ENCODE measurements at regions not wholly inside any gene's neighbourhood (a gene's known extent, or its start where the extent isn't known, plus 50 kb on each side); places are given as distances from the start of the nearest gene placed in this dataset.
"Not testable (repeated sequence)": the region's sequence is repeated elsewhere in the genome, so short reads cannot be mapped to it uniquely, and the experiment has no call there.

GRCh38 chr9:3647652-3648051 is 121.9 kb upstream of the RFX3 start:
- POLR2A ChIA-PET: no interaction called here
- no peaks in the 10 kb centered on the region for H3K9me3 ChIP-seq (ENCODE audit: control insufficient read depth, insufficient read depth, low read length)
- DNase-seq (ENCODE audit: low read depth, low spot score): no peak
- no peak overlapping the region for H3K4me3 ChIP-seq (ENCODE audit: low read depth, low read length)
- no peaks in the 10 kb centered on the region for H3K27me3 ChIP-seq (ENCODE audit: control insufficient read depth, insufficient read depth, low read length)
- TF ChIP-seq CTCF (IDR thresholded peaks at IDR 0.05; ENCODE audit: low read depth, low read length): no peak
- H3K27ac ChIP-seq (ENCODE audit: low read depth, low read length): no peak overlapping the region
- CTCF ChIA-PET: interaction anchor here (0.7 kb wide), 1 partner anchor 103 kb away, joined by 5 read pairs; no protein-coding TSS in a partner anchor

GRCh38 chr9:3646226-3646625 is 120.4 kb upstream of the RFX3 start:
- ChIA-PET CTCF (no interaction called here), POLR2A (no interaction called here)
- Histone ChIP-seq H3K27ac (ENCODE audit: low read depth, low read length) (no peak overlapping the region), H3K9me3 (ENCODE audit: control insufficient read depth, insufficient read depth, low read length) (no peaks in the 10 kb centered on the region), H3K4me3 (ENCODE audit: low read depth, low read length) (no peak overlapping the region), H3K27me3 (ENCODE audit: control insufficient read depth, insufficient read depth, low read length) (no peaks in the 10 kb centered on the region)
- DNase-seq (ENCODE audit: low read depth, low spot score): no peak
- no peak for TF ChIP-seq CTCF (IDR thresholded peaks at IDR 0.05; ENCODE audit: low read depth, low read length)

GRCh38 chr9:3642075-3642474 is 116.3 kb upstream of the RFX3 start:
- CTCF ChIA-PET; H3K9me3 ChIP-seq (ENCODE audit: control insufficient read depth, insufficient read depth, low read length); POLR2A ChIA-PET; DNase-seq (ENCODE audit: low read depth, low spot score); H3K27ac ChIP-seq (ENCODE audit: low read depth, low read length); H3K27me3 ChIP-seq (ENCODE audit: control insufficient read depth, insufficient read depth, low read length); H3K4me3 ChIP-seq (ENCODE audit: low read depth, low read length): not testable (repeated sequence)

- POLR2A ChIA-PET: no interaction called here
- Histone ChIP-seq H3K27me3 (ENCODE audit: control insufficient read depth, insufficient read depth, low read length) (no peaks in the 10 kb centered on the region), H3K4me3 (ENCODE audit: low read depth, low read length) (no peak overlapping the region), H3K9me3 (ENCODE audit: control insufficient read depth, insufficient read depth, low read length) (no peaks in the 10 kb centered on the region), H3K27ac (ENCODE audit: low read depth, low read length) (no peak overlapping the region)
- CTCF ChIA-PET: no interaction called here
- TF ChIP-seq CTCF (IDR thresholded peaks at IDR 0.05; ENCODE audit: low read depth, low read length): no peak
- no peak for DNase-seq (ENCODE audit: low read depth, low spot score)
Observed at GRCh38 chr9:3629495-3629894, 103.7 kb upstream of the RFX3 start.

GRCh38 chr9:3628239-3628638 is 102.4 kb upstream of the RFX3 start:
- no peak for TF ChIP-seq CTCF (IDR thresholded peaks at IDR 0.05; ENCODE audit: low read depth, low read length)
- Histone ChIP-seq H3K9me3 (ENCODE audit: control insufficient read depth, insufficient read depth, low read length) (no peaks in the 10 kb centered on the region), H3K4me3 (ENCODE audit: low read depth, low read length) (no peak overlapping the region), H3K27me3 (ENCODE audit: control insufficient read depth, insufficient read depth, low read length) (no peaks in the 10 kb centered on the region), H3K27ac (ENCODE audit: low read depth, low read length) (no peak overlapping the region)
- no peak for DNase-seq (ENCODE audit: low read depth, low spot score)
- ChIA-PET CTCF (no interaction called here), POLR2A (no interaction called here)

- H3K9me3 ChIP-seq (ENCODE audit: control insufficient read depth, insufficient read depth, low read length): no peaks in the 10 kb centered on the region
- CTCF ChIA-PET: interaction anchor here (0.5 kb wide), 1 partner anchor 821 kb away, joined by 3 read pairs; no protein-coding TSS in a partner anchor
- POLR2A ChIA-PET: no interaction called here
- H3K27me3 ChIP-seq (ENCODE audit: control insufficient read depth, insufficient read depth, low read length): no peaks in the 10 kb centered on the region
- TF ChIP-seq CTCF (IDR thresholded peaks at IDR 0.05; ENCODE audit: low read depth, low read length): no peak
- H3K4me3 ChIP-seq (ENCODE audit: low read depth, low read length): no peak overlapping the region
- DNase-seq (ENCODE audit: low read depth, low spot score): no peak
- H3K27ac ChIP-seq (ENCODE audit: low read depth, low read length): no peak overlapping the region
Observed at GRCh38 chr9:3608011-3608410, 82.2 kb upstream of the RFX3 start.

Measured in AG04450 (cell line).